Mammary epithelial cell (primary cell): ENCODE measurements at regions not wholly inside any gene's neighbourhood (a gene's known extent, or its start where the extent isn't known, plus 50 kb on each side); places are given as distances from the start of the nearest gene placed in this dataset.

Experiments used
- EZH2 ChIP-seq: IDR thresholded peaks from 2 replicates; pipeline ENCODE4 v1.6.1; 2012; ENCODE audit warnings: low read length, inconsistent platforms, borderline replicate concordance
- TF ChIP-seq, protein P1 (sequence below), 2 donors: IDR thresholded peaks in 1 of 2; conservative IDR thresholded peaks in 1 of 2; 2 replicates each; pipeline ENCODE4 v1.5.1; 2011 to 2012; ENCODE audit warnings: inconsistent platforms in 2 of 2, low read length in 2 of 2, mild to moderate bottlenecking in 2 of 2, control low read depth in 1 of 2, low read depth in 1 of 2; ENCODE audit not compliant: insufficient read depth in 1 of 2; ENCODE audit errors: extremely low read depth in 1 of 2

DNA sequence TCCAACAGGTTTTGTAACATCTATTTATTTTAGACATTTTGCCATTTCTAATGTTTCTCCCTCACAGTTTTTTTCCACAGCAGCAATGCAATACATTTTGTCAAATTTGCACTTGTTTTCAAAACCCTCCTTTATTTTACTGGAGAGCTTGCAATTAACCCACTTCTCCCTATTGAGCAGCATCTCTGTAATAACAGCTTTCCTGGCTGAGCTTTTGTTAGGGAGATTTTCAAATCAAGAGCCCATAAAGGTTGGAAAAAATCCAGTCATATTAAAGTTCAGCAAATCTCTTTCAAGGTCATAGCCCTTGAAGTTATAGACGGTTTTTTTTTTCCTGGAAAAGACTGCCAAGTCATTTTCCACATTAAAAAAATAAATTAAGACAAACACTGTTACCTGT is 450.6 kb upstream of the TENM3 start:
- TF ChIP-seq, protein P1, sequence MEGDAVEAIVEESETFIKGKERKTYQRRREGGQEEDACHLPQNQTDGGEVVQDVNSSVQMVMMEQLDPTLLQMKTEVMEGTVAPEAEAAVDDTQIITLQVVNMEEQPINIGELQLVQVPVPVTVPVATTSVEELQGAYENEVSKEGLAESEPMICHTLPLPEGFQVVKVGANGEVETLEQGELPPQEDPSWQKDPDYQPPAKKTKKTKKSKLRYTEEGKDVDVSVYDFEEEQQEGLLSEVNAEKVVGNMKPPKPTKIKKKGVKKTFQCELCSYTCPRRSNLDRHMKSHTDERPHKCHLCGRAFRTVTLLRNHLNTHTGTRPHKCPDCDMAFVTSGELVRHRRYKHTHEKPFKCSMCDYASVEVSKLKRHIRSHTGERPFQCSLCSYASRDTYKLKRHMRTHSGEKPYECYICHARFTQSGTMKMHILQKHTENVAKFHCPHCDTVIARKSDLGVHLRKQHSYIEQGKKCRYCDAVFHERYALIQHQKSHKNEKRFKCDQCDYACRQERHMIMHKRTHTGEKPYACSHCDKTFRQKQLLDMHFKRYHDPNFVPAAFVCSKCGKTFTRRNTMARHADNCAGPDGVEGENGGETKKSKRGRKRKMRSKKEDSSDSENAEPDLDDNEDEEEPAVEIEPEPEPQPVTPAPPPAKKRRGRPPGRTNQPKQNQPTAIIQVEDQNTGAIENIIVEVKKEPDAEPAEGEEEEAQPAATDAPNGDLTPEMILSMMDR (conservative IDR thresholded peaks at IDR 0.05 in 1 of 2, IDR thresholded peaks at IDR 0.05 in 1 of 2; ENCODE audit: extremely low read depth in 1 of 2, insufficient read depth in 1 of 2, low read depth in 1 of 2, low read length in 2 of 2): no peak
- no peak for TF ChIP-seq EZH2
